GM12878 (cell line): ENCODE measurements at regions not wholly inside any gene's neighbourhood (a gene's known extent, or its start where the extent isn't known, plus 50 kb on each side); places are given as distances from the start of the nearest gene placed in this dataset.
A peak's percentile ranks its signal among the peaks of the same experiment; 100 is the strongest.

ENCODE experiments used
- ATF2 ChIP-seq: IDR thresholded peaks from 2 replicates; pipeline ENCODE4 v1.6.1; 2012; ENCODE audit warnings: low read length, inconsistent platforms
- BACH1 ChIP-seq: fragments of 450-650 bp; IDR thresholded peaks from 2 replicates; pipeline ENCODE4 v1.6.1; 2017; ENCODE audit warnings: mild to moderate bottlenecking, borderline replicate concordance
- BMI1 ChIP-seq: fragments of 450-650 bp; IDR thresholded peaks from 2 replicates; pipeline ENCODE4 v1.6.1; 2016; ENCODE audit warnings: mild to moderate bottlenecking, moderate library complexity, borderline replicate concordance
- CBFB ChIP-seq: IDR thresholded peaks from 2 replicates; pipeline ENCODE4 v1.6.1; 2016; ENCODE audit warnings: antibody characterized with exemption, low read depth
- CBX3 ChIP-seq: fragments of 200-600 bp; sonication (generic); IDR thresholded peaks from 2 replicates; pipeline ENCODE4 v1.6.1; 2016; ENCODE audit warnings: low read depth, borderline replicate concordance
- CHD4 ChIP-seq: fragments of 200-600 bp; sonication (generic); IDR thresholded peaks from 2 replicates; pipeline ENCODE4 v1.6.1; 2016; ENCODE audit warnings: mild to moderate bottlenecking
- CREM ChIP-seq: IDR thresholded peaks from 2 replicates; pipeline ENCODE4 v1.6.1; 2014; ENCODE audit warnings: antibody characterized with exemption, low read depth
- DPF2 ChIP-seq: fragments of 450-650 bp; IDR thresholded peaks from 2 replicates; pipeline ENCODE4 v1.6.1; 2017; ENCODE audit warnings: mild to moderate bottlenecking
- EED ChIP-seq: sonication (generic); IDR thresholded peaks from 2 replicates; pipeline ENCODE4 v1.6.1; 2016; ENCODE audit warnings: antibody characterized with exemption, low read depth
- FOXM1 ChIP-seq: IDR thresholded peaks from 2 replicates; pipeline ENCODE4 v1.6.1; 2012; ENCODE audit warnings: low read depth, mild to moderate bottlenecking, inconsistent platforms, low read length, moderate library complexity
- HSF1 ChIP-seq: fragments of 150-350 bp; IDR thresholded peaks from 2 replicates; pipeline ENCODE4 v1.6.1; 2014; ENCODE audit warnings: mild to moderate bottlenecking, low read depth, low read length
- IRF3 ChIP-seq: fragments of 450-650 bp; IDR thresholded peaks from 2 replicates; pipeline ENCODE4 v1.6.1; 2014; ENCODE audit warnings: mild to moderate bottlenecking
- IRF4 ChIP-seq: IDR thresholded peaks from 2 replicates; pipeline ENCODE4 v1.6.1; 2011; ENCODE audit warnings: low read depth, low read length
- NFIC ChIP-seq: IDR thresholded peaks from 2 replicates; pipeline ENCODE4 v1.6.1; 2012; ENCODE audit warnings: low read depth, mild to moderate bottlenecking, inconsistent platforms, low read length, moderate library complexity
- POLR2AphosphoS5 ChIP-seq: IDR thresholded peaks from 2 replicates; pipeline ENCODE4 v1.6.1; 2011; ENCODE audit warnings: mild to moderate bottlenecking, low read length, inconsistent platforms
- RELB ChIP-seq: fragments of 450-650 bp; IDR thresholded peaks from 2 replicates; pipeline ENCODE4 v1.6.1; 2017; ENCODE audit warnings: low read depth, mild to moderate bottlenecking, moderate library complexity
- RFX5 ChIP-seq: IDR thresholded peaks from 2 replicates; pipeline ENCODE4 v1.6.1; 2011; ENCODE audit warnings: low read depth, low read length, improper control_type of control experiment
- SUZ12 ChIP-seq: fragments of 200-600 bp; sonication (generic); IDR thresholded peaks from one replicate; pipeline ENCODE4 v1.6.1; 2018; ENCODE audit warnings: antibody characterized with exemption, mild to moderate bottlenecking; ENCODE audit not compliant: unreplicated experiment
- TCF12 ChIP-seq: IDR thresholded peaks from 2 replicates; pipeline ENCODE4 v1.6.1; 2011; ENCODE audit warnings: low read depth, mild to moderate bottlenecking, low read length
- TCF7 ChIP-seq: IDR thresholded peaks from 2 replicates; pipeline ENCODE4 v1.6.1; 2014; ENCODE audit warnings: antibody characterized with exemption, borderline replicate concordance
- TF ChIP-seq, protein P1 (sequence below): IDR thresholded peaks from 2 replicates; pipeline ENCODE4 v1.6.1; 2011; ENCODE audit warnings: borderline replicate concordance, low read depth, mild to moderate bottlenecking, moderate library complexity, mixed read lengths, low read length; ENCODE audit not compliant: insufficient read depth; ENCODE audit errors: extremely low read length
- TF ChIP-seq, protein P2 (sequence below): IDR thresholded peaks from 2 replicates; pipeline ENCODE4 v1.6.1; 2012; ENCODE audit warnings: low read depth, low read length, improper control_type of control experiment
- TF ChIP-seq, protein P3 (sequence below): fragments of 450-650 bp; IDR thresholded peaks from 2 replicates; pipeline ENCODE4 v1.6.1; 2018; ENCODE audit warnings: borderline replicate concordance, mild to moderate bottlenecking; ENCODE audit not compliant: partially characterized antibody

DNA sequence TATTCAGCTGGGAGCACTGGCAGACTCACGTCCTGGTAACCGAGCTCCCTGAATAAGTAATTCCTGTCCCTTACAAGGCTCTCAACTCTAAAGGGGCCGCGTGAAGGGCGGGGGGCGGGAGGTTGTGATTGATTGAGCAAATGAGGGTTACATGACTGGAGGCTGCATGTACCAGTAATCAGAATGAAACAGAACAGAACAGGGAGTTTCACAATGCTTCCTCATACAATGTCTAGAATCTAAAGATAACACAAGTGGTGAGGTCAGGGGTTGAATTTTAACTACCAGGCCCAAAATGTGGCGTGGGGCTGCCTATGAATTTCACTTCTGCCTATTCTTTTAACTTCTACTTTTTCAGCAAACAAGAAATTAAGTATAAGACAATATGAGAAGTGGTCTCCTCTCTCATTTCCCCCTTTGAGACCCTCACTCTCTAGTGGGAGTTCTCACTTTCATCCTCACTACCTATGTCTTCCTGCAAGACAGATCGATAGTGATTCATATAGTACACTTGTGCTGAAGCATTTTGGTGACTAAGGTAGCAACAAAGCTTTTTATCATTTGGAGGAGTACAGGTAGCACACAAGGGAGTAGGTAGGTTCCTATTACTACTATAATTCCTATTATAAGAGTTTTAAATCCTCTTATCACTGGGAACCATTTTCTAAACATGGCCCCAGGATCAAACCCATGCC, 239.8 kb downstream of the KTN1 start (continued):
- TF ChIP-seq, protein P1, sequence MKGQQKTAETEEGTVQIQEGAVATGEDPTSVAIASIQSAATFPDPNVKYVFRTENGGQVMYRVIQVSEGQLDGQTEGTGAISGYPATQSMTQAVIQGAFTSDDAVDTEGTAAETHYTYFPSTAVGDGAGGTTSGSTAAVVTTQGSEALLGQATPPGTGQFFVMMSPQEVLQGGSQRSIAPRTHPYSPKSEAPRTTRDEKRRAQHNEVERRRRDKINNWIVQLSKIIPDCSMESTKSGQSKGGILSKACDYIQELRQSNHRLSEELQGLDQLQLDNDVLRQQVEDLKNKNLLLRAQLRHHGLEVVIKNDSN, result no peak
- TF ChIP-seq CBX3 (no peak), POLR2AphosphoS5 (no peak), RFX5 (no peak), TCF7 (no peak), SUZ12 (no peak), CREM (no peak), IRF4 (no peak), NFIC (no peak), FOXM1 (no peak), IRF3 (no peak), BACH1 (no peak), DPF2 (peak; percentile 63), BMI1 (no peak), HSF1 (no peak), CBFB (no peak), EED (no peak), RELB (peak; percentile 79), TCF12 (no peak), ATF2 (0 out of 2 replicates have a peak, but pooled peaks have one; percentile 30), CHD4 (no peak)
- TF ChIP-seq, protein P2, sequence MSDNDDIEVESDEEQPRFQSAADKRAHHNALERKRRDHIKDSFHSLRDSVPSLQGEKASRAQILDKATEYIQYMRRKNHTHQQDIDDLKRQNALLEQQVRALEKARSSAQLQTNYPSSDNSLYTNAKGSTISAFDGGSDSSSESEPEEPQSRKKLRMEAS, result no peak
- TF ChIP-seq, protein P3, sequence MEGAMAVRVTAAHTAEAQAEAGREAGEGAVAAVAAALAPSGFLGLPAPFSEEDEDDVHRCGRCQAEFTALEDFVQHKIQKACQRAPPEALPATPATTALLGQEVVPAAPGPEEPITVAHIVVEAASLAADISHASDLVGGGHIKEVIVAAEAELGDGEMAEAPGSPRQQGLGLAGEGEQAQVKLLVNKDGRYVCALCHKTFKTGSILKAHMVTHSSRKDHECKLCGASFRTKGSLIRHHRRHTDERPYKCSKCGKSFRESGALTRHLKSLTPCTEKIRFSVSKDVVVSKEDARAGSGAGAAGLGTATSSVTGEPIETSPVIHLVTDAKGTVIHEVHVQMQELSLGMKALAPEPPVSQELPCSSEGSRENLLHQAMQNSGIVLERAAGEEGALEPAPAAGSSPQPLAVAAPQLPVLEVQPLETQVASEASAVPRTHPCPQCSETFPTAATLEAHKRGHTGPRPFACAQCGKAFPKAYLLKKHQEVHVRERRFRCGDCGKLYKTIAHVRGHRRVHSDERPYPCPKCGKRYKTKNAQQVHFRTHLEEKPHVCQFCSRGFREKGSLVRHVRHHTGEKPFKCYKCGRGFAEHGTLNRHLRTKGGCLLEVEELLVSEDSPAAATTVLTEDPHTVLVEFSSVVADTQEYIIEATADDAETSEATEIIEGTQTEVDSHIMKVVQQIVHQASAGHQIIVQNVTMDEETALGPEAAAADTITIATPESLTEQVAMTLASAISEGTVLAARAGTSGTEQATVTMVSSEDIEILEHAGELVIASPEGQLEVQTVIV, result no peak
